Memory B cell (primary cell): ENCODE measurements at regions not wholly inside any gene's neighbourhood (a gene's known extent, or its start where the extent isn't known, plus 50 kb on each side); places are given as distances from the start of the nearest gene placed in this dataset.
"Not testable (repeated sequence)": the region's sequence is repeated elsewhere in the genome, so short reads cannot be mapped to it uniquely, and the experiment has no call there.

Experiments
- ATAC-seq: fragments of 150-1000 bp; cut with Tn5 transposase; 2 replicates; pipeline ENCODE4 v1.10.0; 2021; ENCODE audit warnings: low read depth, mild to moderate bottlenecking, moderate library complexity
- DNase-seq, 2 donors: peaks; one replicate each; pipeline ENCODE4 v3.0.0; 2022; ENCODE audit warnings: low spot score in 2 of 2
- H3K27ac Mint-ChIP-seq: one replicate; pipeline ENCODE4 v1.8.0; 2022; ENCODE audit warnings: mild to moderate bottlenecking, moderate library complexity, mixed read lengths
- H3K27me3 Mint-ChIP-seq: one replicate; pipeline ENCODE4 v1.8.0; 2022; ENCODE audit warnings: mixed read lengths
- H3K36me3 Mint-ChIP-seq: one replicate; pipeline ENCODE4 v1.8.0; 2022; ENCODE audit warnings: mild to moderate bottlenecking, mixed read lengths
- H3K4me1 Mint-ChIP-seq: one replicate; pipeline ENCODE4 v1.8.0; 2022; ENCODE audit warnings: mixed read lengths
- H3K4me3 Mint-ChIP-seq: one replicate; pipeline ENCODE4 v1.8.0; 2022; ENCODE audit warnings: mild to moderate bottlenecking, moderate library complexity, mixed read lengths
- H3K9me3 Mint-ChIP-seq: one replicate; pipeline ENCODE4 v1.8.0; 2022; ENCODE audit warnings: mixed read lengths

DNA sequence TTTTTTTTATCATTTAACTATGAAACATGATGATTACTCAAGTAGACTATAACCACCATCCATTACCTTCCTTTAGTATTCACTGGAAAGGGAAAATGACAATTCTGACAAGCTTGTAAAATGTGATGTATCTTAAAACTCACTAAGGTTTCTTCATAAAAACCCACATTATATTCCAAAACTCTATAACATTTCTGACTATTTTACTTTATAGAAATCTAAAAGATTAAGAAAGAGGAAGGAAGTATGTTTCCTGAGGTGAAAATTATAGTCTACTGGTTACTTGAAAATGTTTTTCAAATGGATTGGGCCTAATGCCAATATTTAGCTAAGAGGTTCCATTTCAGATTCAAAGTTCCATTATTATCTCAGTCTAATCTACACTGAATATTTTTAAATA is 1982.2 kb upstream of the C9orf72 start:
- H3K4me3 Mint-ChIP-seq, result no peak overlapping the region
- H3K36me3 Mint-ChIP-seq, result no peaks in the 10 kb centered on the region
- no peaks in the 10 kb centered on the region for H3K27me3 Mint-ChIP-seq
- peaks cover 2% of the 10 kb centered on the region for H3K9me3 Mint-ChIP-seq
- no peaks in the 10 kb centered on the region for H3K4me1 Mint-ChIP-seq
- ATAC-seq, result no peak
- H3K27ac Mint-ChIP-seq, result no peak overlapping the region
- no peak for DNase-seq

DNA sequence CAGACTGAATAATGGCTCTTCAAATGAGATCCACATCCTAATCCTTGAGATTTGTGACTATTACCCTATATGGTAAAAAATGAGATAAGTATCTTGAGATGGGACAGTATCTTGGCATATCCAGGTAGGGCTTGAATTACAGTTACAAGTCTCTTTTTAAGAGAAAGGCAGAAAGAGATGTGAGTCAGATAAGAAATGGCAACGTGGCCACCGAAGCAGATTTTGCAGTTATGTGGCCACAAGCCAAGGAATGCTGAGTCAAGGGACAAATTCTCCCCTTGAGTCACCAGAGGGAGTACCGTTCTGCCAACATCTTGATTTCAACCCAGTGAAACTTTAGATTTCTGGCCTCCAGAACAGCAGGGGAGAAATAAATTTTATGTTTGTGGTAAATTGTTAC is 1983.0 kb upstream of the C9orf72 start:
- DNase-seq, result no peak
- no peak for ATAC-seq
- peaks cover 4% of the 10 kb centered on the region for H3K9me3 Mint-ChIP-seq
- H3K27ac Mint-ChIP-seq, result no peak overlapping the region
- H3K27me3 Mint-ChIP-seq, result no peaks in the 10 kb centered on the region
- H3K4me1 Mint-ChIP-seq, result no peaks in the 10 kb centered on the region
- H3K36me3 Mint-ChIP-seq, result no peaks in the 10 kb centered on the region
- no peak overlapping the region for H3K4me3 Mint-ChIP-seq

DNA sequence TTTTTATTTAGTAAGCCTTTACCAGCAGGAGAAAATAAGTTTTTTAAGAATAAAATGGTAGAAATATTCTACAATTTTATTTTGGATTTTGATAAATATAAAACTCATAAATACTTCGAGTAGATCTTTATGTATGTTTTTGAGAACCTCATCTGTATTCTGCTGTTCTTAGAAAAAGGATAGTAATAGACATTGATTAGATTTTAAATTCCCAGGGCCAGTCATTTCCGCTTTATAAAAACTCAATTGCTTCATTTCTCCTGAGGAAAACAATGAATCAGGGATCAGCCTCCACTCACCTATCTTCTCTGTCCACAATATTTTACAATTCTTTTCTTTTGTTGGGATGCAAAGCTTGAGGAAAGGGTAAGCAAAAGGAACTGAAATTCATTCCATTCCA is 1983.5 kb upstream of the C9orf72 start:
- Mint-ChIP-seq H3K4me1 (no peaks in the 10 kb centered on the region), H3K27me3 (no peaks in the 10 kb centered on the region), H3K36me3 (no peaks in the 10 kb centered on the region), H3K4me3 (no peak overlapping the region), H3K9me3 (peaks cover 4% of the 10 kb centered on the region), H3K27ac (no peak overlapping the region)
- no peak for ATAC-seq
- DNase-seq, result no peak

DNA sequence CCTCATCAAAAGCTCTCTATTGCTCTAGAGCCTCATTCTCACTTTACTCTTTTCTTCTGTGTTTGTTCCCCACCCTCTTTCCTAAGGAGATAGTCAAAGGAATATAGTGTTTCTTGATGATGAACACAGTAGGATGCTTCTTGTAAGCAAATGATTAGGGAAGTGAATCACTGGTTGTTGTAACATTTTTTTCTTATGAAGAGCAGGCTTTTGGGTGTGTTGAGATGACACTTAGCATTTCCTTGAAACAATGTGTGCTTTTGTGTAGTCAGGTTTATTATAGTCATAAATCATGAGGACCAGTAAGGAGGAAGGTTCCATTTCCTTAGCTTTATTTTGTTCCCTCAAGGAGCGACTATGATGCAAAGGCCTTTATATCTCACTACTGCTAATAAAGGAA is 1991.3 kb upstream of the C9orf72 start:
- Mint-ChIP-seq H3K36me3 (no peaks in the 10 kb centered on the region), H3K4me3 (no peak overlapping the region), H3K9me3 (peaks cover 6% of the 10 kb centered on the region), H3K4me1 (no peaks in the 10 kb centered on the region), H3K27me3 (no peaks in the 10 kb centered on the region), H3K27ac (no peak overlapping the region)
- ATAC-seq, result no peak
- no peak for DNase-seq

DNA sequence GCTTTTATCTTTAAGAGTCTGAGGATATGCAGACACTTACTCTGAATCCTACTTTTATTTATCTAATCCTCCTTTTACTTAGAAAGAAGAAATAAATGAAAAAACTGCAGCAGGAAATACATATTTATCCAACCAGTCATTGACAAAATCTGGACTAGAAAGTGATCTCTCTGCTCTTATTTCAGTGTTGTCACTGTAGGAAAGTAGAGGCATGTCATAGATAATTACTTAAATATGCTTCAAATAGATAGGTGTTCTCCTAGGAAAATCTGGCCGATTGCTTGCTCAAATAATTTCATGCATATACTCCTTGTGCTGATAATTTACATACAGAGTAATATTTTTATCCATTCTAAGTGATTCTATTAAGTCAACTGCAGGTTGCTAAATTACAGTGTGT is 2001.9 kb upstream of the C9orf72 start:
- no peaks in the 10 kb centered on the region for H3K36me3 Mint-ChIP-seq
- H3K4me1 Mint-ChIP-seq, result no peaks in the 10 kb centered on the region
- DNase-seq (no peak), ATAC-seq (no peak)
- H3K27ac Mint-ChIP-seq, result no peak overlapping the region
- no peaks in the 10 kb centered on the region for H3K27me3 Mint-ChIP-seq
- peaks cover 5% of the 10 kb centered on the region for H3K9me3 Mint-ChIP-seq
- no peak overlapping the region for H3K4me3 Mint-ChIP-seq

DNA sequence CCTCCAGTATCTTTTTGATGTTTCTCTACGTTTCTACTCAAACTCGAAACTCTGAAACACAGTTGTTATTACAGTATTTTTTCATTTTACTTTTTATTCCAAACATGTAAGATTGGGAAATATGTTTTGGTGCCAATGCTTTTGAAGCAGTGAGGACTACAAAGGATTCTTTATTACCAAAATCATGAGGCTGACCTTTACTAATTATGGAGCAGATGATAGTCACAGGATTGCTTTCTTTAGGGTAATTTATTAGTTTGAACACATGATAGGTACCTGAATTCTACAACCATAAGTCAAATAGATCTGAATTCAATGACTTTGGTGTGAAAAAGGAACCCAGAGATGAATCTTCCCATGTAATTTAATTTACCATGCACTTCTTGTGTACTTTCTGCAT is 2015.1 kb upstream of the C9orf72 start:
- peaks cover 6% of the 10 kb centered on the region for H3K9me3 Mint-ChIP-seq
- no peak for ATAC-seq
- no peak overlapping the region for H3K4me3 Mint-ChIP-seq
- no peaks in the 10 kb centered on the region for H3K36me3 Mint-ChIP-seq
- no peaks in the 10 kb centered on the region for H3K27me3 Mint-ChIP-seq
- H3K4me1 Mint-ChIP-seq, result no peaks in the 10 kb centered on the region
- H3K27ac Mint-ChIP-seq, result no peak overlapping the region
- no peak for DNase-seq

DNA sequence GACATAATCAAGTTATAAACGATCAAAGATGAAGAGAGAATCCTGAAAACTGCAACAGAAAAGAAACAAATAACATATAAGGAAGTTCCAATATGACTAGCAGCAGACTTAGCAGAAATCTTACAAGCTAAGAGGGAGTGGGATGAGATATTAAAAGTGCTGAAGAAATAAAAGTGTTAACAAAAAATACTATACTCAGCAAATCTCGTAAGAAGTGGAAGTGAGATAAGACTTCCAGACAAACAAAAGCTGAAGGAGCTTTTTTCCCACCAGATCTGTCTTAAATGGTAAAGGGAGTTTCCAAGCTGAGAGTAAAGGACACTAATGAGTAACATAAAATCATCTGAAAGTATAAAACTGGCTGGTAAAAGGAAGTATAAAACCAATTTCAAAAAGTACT is 2036.0 kb upstream of the C9orf72 start:
- ATAC-seq (no peak), DNase-seq (no peak)
- Mint-ChIP-seq H3K36me3 (no peaks in the 10 kb centered on the region), H3K4me1 (no peaks in the 10 kb centered on the region), H3K27me3 (no peaks in the 10 kb centered on the region), H3K4me3 (no peak overlapping the region), H3K9me3 (peaks cover 1% of the 10 kb centered on the region), H3K27ac (no peak overlapping the region)

DNA sequence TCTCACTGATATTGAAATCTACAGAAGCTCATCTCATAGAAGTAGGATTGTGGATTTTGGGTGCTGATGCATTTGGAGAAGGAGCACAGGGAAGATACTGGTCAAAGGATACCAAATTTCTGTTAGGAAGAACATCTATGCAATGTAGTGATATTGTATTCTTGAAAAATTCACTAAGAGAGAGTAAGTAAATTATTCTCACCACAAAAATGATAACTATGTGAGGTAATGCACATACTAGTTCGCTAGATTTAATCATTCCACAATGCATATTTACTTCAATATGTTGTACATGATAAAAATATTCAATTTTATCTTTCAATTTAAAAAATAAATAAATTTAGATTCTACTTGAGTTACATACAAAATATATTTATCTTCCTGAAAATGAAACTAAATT is 2040.5 kb upstream of the C9orf72 start:
- Mint-ChIP-seq H3K4me1 (no peaks in the 10 kb centered on the region), H3K27ac (no peak overlapping the region)
- DNase-seq, result no peak

DNA sequence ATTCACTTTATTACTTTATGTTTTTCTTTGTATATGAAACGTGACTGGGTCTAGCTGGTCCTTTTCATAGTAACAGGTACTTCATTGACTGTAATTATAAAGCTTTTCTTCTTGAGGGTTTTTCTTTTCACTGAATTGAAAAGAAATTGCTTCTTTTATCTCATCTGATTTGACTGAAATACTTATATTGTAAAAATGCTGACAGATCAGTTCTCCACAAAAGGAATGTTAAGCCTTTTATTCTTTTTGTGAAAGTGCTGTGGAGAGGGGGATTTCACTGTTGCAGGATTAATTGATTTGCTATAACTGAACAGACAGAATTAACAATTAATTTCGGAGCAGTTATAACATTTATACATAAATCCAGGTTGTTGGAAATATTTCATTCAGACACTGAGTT is 2043.6 kb upstream of the C9orf72 start:
- no peak for DNase-seq
- H3K4me3 Mint-ChIP-seq, result no peak overlapping the region
- no peaks in the 10 kb centered on the region for H3K36me3 Mint-ChIP-seq
- no peaks in the 10 kb centered on the region for H3K27me3 Mint-ChIP-seq
- peaks cover 1% of the 10 kb centered on the region for H3K9me3 Mint-ChIP-seq
- H3K27ac Mint-ChIP-seq, result no peak overlapping the region
- ATAC-seq, result no peak
- H3K4me1 Mint-ChIP-seq, result no peaks in the 10 kb centered on the region

More for the DNA sequence above, 2040.5 kb upstream of the C9orf72 start:
- Mint-ChIP-seq H3K4me3 (no peak overlapping the region), H3K36me3 (no peaks in the 10 kb centered on the region), H3K27me3 (no peaks in the 10 kb centered on the region), H3K9me3 (peaks cover 1% of the 10 kb centered on the region)
- ATAC-seq, result no peak

DNA sequence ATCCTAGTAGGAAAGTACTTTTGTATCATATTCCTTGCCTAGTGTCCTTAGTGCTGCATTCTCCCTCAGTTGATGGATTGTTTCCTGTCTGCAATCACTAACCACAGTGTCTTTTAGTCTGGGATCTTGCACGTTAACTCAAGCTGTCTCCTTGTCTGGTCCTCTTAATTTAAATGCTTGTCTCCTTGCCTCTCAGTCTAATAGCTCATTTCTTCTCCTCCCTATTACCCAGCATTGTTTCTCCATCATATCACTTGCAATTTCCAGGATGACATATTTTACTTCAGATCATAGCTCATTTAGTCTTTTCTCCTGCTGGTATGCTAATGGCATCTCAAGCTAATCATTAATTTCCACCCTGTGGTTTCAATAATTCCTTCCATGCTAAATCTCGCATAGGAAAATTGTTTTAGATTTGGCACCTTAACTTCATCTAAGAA is 2052.0 kb upstream of the C9orf72 start:
- no peaks in the 10 kb centered on the region for H3K4me1 Mint-ChIP-seq
- no peak for DNase-seq
- H3K27me3 Mint-ChIP-seq, result no peaks in the 10 kb centered on the region
- H3K27ac Mint-ChIP-seq, result no peak overlapping the region
- no peak overlapping the region for H3K4me3 Mint-ChIP-seq
- H3K36me3 Mint-ChIP-seq, result no peaks in the 10 kb centered on the region
- ATAC-seq, result no peak
- H3K9me3 Mint-ChIP-seq, result peaks cover 9% of the 10 kb centered on the region

DNA sequence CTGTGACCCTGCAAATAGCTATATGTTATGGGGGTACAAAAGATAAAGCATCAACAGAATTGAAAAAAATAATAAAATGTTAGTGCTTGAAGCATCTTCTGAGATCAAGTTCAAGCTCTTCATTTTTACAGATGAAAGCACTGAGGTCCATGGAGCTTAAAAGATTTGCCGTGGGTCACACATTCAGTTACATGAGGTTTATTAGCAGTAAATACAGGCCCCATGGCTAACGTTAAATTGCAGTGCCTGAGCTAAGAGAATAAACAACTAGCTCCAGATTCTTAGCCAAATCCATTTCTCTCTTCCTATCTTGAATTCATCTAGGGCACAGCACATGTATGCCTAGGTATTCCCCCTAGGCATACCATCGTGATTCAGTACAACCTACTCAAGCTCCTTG is 2052.7 kb upstream of the C9orf72 start:
- no peaks in the 10 kb centered on the region for H3K4me1 Mint-ChIP-seq
- ATAC-seq (no peak), DNase-seq (no peak)
- H3K27me3 Mint-ChIP-seq, result no peaks in the 10 kb centered on the region
- no peak overlapping the region for H3K4me3 Mint-ChIP-seq
- no peak overlapping the region for H3K27ac Mint-ChIP-seq
- no peaks in the 10 kb centered on the region for H3K36me3 Mint-ChIP-seq
- H3K9me3 Mint-ChIP-seq, result peaks cover 8% of the 10 kb centered on the region

DNA sequence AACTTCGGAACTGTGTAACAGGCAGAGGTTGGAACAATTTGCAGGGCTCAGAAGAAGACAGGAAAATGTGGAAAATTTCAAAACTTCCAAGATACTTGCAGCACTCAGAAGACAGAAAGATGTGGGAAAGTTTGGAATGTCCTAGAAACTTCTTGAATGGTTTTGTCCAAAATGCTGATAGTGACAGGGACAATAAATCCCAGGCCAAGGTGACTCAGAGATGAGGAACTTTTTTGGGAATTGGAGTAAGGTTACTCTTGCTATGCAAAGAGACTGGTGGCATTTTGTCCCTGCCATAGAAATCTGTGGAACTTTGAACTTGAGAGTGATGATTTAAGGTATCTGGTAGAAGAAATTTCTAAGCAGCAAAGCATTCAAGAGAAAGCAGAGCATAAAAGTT is 2055.6 kb upstream of the C9orf72 start:
- peaks cover 14% of the 10 kb centered on the region for H3K9me3 Mint-ChIP-seq
- not testable (repeated sequence) for H3K4me1 Mint-ChIP-seq, H3K36me3 Mint-ChIP-seq, H3K27ac Mint-ChIP-seq, H3K4me3 Mint-ChIP-seq, ATAC-seq, DNase-seq, H3K27me3 Mint-ChIP-seq

DNA sequence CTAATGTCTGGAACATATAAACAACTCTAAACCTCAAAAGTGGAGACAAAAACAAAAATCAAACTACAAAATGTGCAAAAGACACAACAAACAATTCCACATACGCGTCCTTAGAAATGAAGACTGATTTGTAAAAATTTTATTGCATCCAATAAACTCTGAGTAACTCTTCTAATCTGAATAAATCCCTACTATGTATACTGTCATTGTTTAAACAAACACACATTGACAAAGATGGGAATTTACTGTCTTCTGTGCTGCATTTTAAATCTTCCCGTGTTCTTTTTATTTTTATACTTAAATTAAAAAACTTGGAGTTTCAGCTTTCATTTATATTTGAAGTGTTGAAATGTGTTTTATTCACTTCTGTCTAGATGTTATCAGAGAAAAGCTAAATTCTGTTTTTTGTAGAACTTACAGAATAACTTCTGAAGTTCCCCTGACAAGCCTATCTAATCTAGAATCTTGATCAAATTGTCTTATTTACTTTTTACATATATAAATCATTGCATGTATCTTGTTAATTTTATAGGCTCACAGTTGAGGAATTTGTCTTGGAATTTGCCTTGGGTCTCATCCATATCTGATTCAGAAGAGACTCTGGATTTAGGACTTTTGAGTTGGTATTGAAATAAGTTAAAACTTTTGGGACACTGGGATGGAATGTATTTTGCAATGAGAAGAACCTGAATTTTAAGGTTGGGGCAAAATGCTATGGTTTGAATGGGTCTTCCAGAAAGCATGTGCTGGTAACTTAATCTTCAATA is 2064.4 kb upstream of the C9orf72 start:
- Mint-ChIP-seq H3K27me3 (no peaks in the 10 kb centered on the region), H3K4me3 (no peak overlapping the region), H3K36me3 (no peaks in the 10 kb centered on the region), H3K4me1 (no peaks in the 10 kb centered on the region), H3K9me3 (peaks cover 5% of the 10 kb centered on the region), H3K27ac (no peak overlapping the region)
- no peak for ATAC-seq
- no peak for DNase-seq

DNA sequence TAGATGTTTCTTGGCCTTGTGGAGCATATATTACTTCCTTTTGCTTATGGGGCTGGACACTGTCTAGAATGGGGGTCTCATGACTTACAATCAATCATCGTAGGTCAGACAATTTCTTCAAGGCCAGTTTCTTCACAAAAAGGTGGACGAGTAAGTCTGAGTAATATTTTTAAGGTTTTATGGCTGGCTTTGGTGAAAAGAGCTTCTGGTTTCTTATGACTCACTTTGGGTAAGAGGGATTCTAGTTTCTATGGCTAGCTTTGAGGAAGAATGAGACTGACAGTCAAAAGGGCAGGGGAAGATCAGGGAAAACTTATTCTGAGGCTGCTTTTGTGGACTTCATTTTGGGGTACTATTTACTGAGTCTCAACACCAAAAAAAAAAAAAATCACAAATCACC is 2067.2 kb upstream of the C9orf72 start:
- no peaks in the 10 kb centered on the region for H3K27me3 Mint-ChIP-seq
- H3K27ac Mint-ChIP-seq, result no peak overlapping the region
- H3K9me3 Mint-ChIP-seq, result peaks cover 2% of the 10 kb centered on the region
- H3K4me1 Mint-ChIP-seq, result no peaks in the 10 kb centered on the region
- no peak for DNase-seq
- no peak overlapping the region for H3K4me3 Mint-ChIP-seq
- no peak for ATAC-seq
- no peaks in the 10 kb centered on the region for H3K36me3 Mint-ChIP-seq

DNA sequence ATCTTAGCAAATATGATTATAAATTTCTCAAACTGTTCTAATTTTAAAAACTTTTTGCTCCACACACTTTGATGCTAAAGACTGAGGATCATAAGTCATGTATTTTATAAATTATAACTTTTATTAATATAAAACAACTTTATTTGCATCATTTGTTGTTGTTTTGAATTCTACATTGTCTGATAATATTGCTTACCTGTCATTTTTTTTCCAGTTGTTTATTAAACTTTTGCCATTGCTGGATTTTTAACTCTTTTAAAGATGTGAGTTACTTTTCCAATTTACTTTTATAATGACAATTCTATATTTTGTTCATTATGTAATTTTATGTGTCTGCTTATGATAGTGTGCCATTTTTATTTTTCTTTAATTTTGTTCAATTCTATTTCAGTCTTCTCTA is 2071.2 kb upstream of the C9orf72 start:
- H3K36me3 Mint-ChIP-seq, result no peaks in the 10 kb centered on the region
- ATAC-seq (no peak), DNase-seq (no peak)
- H3K27me3 Mint-ChIP-seq, result no peaks in the 10 kb centered on the region
- no peak overlapping the region for H3K4me3 Mint-ChIP-seq
- H3K9me3 Mint-ChIP-seq, result peaks cover 2% of the 10 kb centered on the region
- no peak overlapping the region for H3K27ac Mint-ChIP-seq
- H3K4me1 Mint-ChIP-seq, result no peaks in the 10 kb centered on the region
